ENCODE measurements at regions not wholly inside any gene's neighbourhood (a gene's known extent, or its start where the extent isn't known, plus 50 kb on each side); places are given as distances from the start of the nearest gene placed in this dataset.
A peak's percentile ranks its signal among the peaks of the same experiment; 100 is the strongest.

DNA sequence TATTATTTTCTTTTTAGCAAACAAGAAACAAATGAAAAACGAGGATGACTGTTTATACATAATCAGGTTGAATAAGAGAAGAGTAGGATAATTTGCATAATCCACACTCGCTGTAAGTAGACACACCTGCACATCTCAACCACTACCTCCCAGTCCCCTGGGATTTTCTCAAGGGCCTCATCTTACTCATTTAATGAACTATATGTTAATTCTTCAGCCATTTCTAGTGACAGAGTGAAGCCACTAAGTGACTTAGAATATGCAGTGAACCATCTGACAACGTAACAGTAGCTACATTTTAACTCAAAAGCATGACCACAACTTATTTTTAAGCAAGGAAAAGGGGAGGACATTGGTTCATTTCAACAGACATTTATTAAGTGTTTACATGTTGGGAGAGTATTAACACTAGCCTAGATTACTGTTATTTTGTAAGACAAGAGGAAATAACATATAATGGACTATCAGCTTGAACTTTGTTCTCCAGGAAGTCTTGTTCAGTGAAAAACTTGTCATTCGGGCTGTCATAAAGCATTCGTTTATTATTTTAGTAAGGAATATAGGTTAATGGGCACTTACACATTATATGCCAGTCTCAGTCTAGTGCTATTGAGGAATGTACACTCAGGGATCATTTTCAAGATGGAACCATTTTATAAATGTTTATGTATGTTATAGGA lies 173.0 kb upstream of the ROBO2 start (continued):
- TF ChIP-seq ZBED1 (IDR thresholded peaks at IDR 0.05; ENCODE audit: borderline replicate concordance) (no peak), IKZF2 (IDR thresholded peaks at IDR 0.05) (peak; percentile 20 to 24; a peak in 1 of 4 replicates), CREB1 (IDR thresholded peaks at IDR 0.05; ENCODE audit: low read depth) (no peak), SMARCA5 (IDR thresholded peaks at IDR 0.05) (no peak), BHLHE40 (IDR thresholded peaks at IDR 0.05; ENCODE audit: borderline replicate concordance in 1 of 2, low read depth in 2 of 2, low read length in 1 of 2) (no peak; a peak in 1 of 4 replicates), SMC3 (IDR thresholded peaks at IDR 0.05; ENCODE audit: borderline replicate concordance, low read length) (no peak), MEF2B (IDR thresholded peaks at IDR 0.05; ENCODE audit: partially characterized antibody, poor library complexity, severe bottlenecking) (peak; percentile 86)
- TF ChIP-seq, protein P1, sequence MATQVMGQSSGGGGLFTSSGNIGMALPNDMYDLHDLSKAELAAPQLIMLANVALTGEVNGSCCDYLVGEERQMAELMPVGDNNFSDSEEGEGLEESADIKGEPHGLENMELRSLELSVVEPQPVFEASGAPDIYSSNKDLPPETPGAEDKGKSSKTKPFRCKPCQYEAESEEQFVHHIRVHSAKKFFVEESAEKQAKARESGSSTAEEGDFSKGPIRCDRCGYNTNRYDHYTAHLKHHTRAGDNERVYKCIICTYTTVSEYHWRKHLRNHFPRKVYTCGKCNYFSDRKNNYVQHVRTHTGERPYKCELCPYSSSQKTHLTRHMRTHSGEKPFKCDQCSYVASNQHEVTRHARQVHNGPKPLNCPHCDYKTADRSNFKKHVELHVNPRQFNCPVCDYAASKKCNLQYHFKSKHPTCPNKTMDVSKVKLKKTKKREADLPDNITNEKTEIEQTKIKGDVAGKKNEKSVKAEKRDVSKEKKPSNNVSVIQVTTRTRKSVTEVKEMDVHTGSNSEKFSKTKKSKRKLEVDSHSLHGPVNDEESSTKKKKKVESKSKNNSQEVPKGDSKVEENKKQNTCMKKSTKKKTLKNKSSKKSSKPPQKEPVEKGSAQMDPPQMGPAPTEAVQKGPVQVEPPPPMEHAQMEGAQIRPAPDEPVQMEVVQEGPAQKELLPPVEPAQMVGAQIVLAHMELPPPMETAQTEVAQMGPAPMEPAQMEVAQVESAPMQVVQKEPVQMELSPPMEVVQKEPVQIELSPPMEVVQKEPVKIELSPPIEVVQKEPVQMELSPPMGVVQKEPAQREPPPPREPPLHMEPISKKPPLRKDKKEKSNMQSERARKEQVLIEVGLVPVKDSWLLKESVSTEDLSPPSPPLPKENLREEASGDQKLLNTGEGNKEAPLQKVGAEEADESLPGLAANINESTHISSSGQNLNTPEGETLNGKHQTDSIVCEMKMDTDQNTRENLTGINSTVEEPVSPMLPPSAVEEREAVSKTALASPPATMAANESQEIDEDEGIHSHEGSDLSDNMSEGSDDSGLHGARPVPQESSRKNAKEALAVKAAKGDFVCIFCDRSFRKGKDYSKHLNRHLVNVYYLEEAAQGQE (IDR thresholded peaks at IDR 0.05; ENCODE audit: low read depth, low read length), result no peak
- TF ChIP-seq, protein P2, sequence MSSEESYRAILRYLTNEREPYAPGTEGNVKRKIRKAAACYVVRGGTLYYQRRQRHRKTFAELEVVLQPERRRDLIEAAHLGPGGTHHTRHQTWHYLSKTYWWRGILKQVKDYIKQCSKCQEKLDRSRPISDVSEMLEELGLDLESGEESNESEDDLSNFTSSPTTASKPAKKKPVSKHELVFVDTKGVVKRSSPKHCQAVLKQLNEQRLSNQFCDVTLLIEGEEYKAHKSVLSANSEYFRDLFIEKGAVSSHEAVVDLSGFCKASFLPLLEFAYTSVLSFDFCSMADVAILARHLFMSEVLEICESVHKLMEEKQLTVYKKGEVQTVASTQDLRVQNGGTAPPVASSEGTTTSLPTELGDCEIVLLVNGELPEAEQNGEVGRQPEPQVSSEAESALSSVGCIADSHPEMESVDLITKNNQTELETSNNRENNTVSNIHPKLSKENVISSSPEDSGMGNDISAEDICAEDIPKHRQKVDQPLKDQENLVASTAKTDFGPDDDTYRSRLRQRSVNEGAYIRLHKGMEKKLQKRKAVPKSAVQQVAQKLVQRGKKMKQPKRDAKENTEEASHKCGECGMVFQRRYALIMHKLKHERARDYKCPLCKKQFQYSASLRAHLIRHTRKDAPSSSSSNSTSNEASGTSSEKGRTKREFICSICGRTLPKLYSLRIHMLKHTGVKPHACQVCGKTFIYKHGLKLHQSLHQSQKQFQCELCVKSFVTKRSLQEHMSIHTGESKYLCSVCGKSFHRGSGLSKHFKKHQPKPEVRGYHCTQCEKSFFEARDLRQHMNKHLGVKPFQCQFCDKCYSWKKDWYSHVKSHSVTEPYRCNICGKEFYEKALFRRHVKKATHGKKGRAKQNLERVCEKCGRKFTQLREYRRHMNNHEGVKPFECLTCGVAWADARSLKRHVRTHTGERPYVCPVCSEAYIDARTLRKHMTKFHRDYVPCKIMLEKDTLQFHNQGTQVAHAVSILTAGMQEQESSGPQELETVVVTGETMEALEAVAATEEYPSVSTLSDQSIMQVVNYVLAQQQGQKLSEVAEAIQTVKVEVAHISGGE (CRISPR knock-in tag; IDR thresholded peaks at IDR 0.05), result no peak
- TF ChIP-seq, protein P3, sequence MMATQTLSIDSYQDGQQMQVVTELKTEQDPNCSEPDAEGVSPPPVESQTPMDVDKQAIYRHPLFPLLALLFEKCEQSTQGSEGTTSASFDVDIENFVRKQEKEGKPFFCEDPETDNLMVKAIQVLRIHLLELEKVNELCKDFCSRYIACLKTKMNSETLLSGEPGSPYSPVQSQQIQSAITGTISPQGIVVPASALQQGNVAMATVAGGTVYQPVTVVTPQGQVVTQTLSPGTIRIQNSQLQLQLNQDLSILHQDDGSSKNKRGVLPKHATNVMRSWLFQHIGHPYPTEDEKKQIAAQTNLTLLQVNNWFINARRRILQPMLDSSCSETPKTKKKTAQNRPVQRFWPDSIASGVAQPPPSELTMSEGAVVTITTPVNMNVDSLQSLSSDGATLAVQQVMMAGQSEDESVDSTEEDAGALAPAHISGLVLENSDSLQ (IDR thresholded peaks at IDR 0.05), result no peak
